Fibroblast of lung (primary cell): ENCODE measurements at regions not wholly inside any gene's neighbourhood (a gene's known extent, or its start where the extent isn't known, plus 50 kb on each side); places are given as distances from the start of the nearest gene placed in this dataset.

ENCODE experiments used
- DNase-seq, 2 donors: peaks; one replicate each; pipeline versions ENCODE4 v3.0.0 to v3.0.0-alpha.2; 2010; ENCODE audit warnings: low read depth in 2 of 2
- H2AFZ ChIP-seq: 2 replicates; pipeline ENCODE4 v1.5.1; 2012; ENCODE audit warnings: low read length, control low read depth, inconsistent platforms
- H3K27ac ChIP-seq: 2 replicates; pipeline ENCODE4 v1.5.1; 2011; ENCODE audit warnings: low read length, control low read depth; ENCODE audit not compliant: insufficient read depth
- H3K27me3 ChIP-seq: 2 replicates; pipeline ENCODE4 v1.5.1; 2011; ENCODE audit warnings: mild to moderate bottlenecking, low read length; ENCODE audit not compliant: control insufficient read depth, insufficient read depth
- H3K36me3 ChIP-seq: 2 replicates; pipeline ENCODE4 v1.5.1; 2011; ENCODE audit warnings: low read length; ENCODE audit not compliant: control insufficient read depth, insufficient read depth
- H3K4me1 ChIP-seq: 2 replicates; pipeline ENCODE4 v1.5.1; 2011; ENCODE audit warnings: low read length; ENCODE audit not compliant: control insufficient read depth, insufficient read depth; ENCODE audit errors: extremely low read depth
- H3K4me2 ChIP-seq: 2 replicates; pipeline ENCODE4 v1.5.1; 2011; ENCODE audit warnings: low read length, control low read depth; ENCODE audit not compliant: insufficient read depth; ENCODE audit errors: extremely low read depth
- H3K4me3 ChIP-seq, 4 experiments: fragments of 200-600 bp in 1 of 4; sonication (generic) in 1 of 4; replicated peaks in 1 of 4; 2 replicates each; pipeline ENCODE4 v1.5.1; 2011 to 2016; ENCODE audit warnings: low read length in 4 of 4, low read depth in 3 of 4, mild to moderate bottlenecking in 3 of 4, control low read depth in 2 of 4, inconsistent platforms in 1 of 4, mixed read lengths in 1 of 4; ENCODE audit not compliant: insufficient read depth in 1 of 4; ENCODE audit errors: control extremely low read depth in 1 of 4
- H3K79me2 ChIP-seq: 2 replicates; pipeline ENCODE4 v1.5.1; 2012; ENCODE audit warnings: mild to moderate bottlenecking, low read length, inconsistent platforms; ENCODE audit not compliant: control insufficient read depth, insufficient read depth
- H3K9ac ChIP-seq: 2 replicates; pipeline ENCODE4 v1.5.1; 2011; ENCODE audit warnings: mild to moderate bottlenecking, low read length, control low read depth; ENCODE audit not compliant: insufficient read depth
- H3K9me3 ChIP-seq: 2 replicates; pipeline ENCODE4 v1.5.1; 2012; ENCODE audit warnings: low read depth, low read length; ENCODE audit not compliant: control insufficient read depth, insufficient read depth
- H4K20me1 ChIP-seq: 2 replicates; pipeline ENCODE4 v1.5.1; 2011; ENCODE audit warnings: low read length; ENCODE audit not compliant: control insufficient read depth, insufficient read depth; ENCODE audit errors: extremely low read depth
- EZH2 ChIP-seq: IDR thresholded peaks from 2 replicates; pipeline ENCODE4 v1.5.1; 2012; ENCODE audit warnings: low read length, control low read depth, mild to moderate bottlenecking; ENCODE audit errors: missing control alignments
- TF ChIP-seq, protein P1 (sequence below), 2 donors: IDR thresholded peaks in 1 of 2; conservative IDR thresholded peaks in 1 of 2; 1 replicate in 1 of 2; 2 replicates in 1 of 2; pipeline ENCODE4 v1.5.1; 2011 to 2012; ENCODE audit warnings: low read length in 2 of 2, control low read depth in 1 of 2, inconsistent platforms in 1 of 2, low read depth in 1 of 2, mild to moderate bottlenecking in 1 of 2

DNA sequence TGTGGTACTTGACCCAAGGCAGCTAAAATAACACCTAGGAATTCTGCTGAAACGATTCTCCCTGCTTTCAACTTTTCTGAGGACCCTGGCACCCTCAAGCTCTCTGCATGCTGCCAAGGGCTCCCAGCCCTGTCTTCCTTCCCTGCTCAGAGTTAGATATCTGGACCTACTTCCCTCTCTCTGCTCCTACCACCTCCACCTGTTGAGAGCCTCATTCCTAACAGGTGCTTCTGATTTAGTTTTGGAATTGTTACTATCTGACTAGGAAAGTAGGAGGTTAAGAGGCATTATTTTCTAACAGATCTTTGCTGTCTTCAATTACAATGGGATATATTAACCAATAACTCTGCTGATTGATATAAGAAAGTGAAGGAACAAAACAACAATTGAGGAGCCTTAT, 253.8 kb downstream of the FZD1 start:
- H3K79me2 ChIP-seq = no peaks in the 10 kb centered on the region
- no peaks in the 10 kb centered on the region for H3K9me3 ChIP-seq
- H3K36me3 ChIP-seq = no peaks in the 10 kb centered on the region
- H3K27me3 ChIP-seq = no peaks in the 10 kb centered on the region
- no peak overlapping the region for H2AFZ ChIP-seq
- no peaks in the 10 kb centered on the region for H3K4me1 ChIP-seq
- TF ChIP-seq EZH2 = no peak
- TF ChIP-seq, protein P1, sequence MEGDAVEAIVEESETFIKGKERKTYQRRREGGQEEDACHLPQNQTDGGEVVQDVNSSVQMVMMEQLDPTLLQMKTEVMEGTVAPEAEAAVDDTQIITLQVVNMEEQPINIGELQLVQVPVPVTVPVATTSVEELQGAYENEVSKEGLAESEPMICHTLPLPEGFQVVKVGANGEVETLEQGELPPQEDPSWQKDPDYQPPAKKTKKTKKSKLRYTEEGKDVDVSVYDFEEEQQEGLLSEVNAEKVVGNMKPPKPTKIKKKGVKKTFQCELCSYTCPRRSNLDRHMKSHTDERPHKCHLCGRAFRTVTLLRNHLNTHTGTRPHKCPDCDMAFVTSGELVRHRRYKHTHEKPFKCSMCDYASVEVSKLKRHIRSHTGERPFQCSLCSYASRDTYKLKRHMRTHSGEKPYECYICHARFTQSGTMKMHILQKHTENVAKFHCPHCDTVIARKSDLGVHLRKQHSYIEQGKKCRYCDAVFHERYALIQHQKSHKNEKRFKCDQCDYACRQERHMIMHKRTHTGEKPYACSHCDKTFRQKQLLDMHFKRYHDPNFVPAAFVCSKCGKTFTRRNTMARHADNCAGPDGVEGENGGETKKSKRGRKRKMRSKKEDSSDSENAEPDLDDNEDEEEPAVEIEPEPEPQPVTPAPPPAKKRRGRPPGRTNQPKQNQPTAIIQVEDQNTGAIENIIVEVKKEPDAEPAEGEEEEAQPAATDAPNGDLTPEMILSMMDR (conservative IDR thresholded peaks at IDR 0.05 in 1 of 2, IDR thresholded peaks at IDR 0.05 in 1 of 2; ENCODE audit: low read depth in 1 of 2, low read length in 2 of 2) = no peak
- no peak overlapping the region for H3K4me2 ChIP-seq
- H4K20me1 ChIP-seq = no peaks in the 10 kb centered on the region
- H3K4me3 ChIP-seq = no peak overlapping the region
- no peak overlapping the region for H3K27ac ChIP-seq
- H3K9ac ChIP-seq = no peak overlapping the region
- DNase-seq = no peak

DNA sequence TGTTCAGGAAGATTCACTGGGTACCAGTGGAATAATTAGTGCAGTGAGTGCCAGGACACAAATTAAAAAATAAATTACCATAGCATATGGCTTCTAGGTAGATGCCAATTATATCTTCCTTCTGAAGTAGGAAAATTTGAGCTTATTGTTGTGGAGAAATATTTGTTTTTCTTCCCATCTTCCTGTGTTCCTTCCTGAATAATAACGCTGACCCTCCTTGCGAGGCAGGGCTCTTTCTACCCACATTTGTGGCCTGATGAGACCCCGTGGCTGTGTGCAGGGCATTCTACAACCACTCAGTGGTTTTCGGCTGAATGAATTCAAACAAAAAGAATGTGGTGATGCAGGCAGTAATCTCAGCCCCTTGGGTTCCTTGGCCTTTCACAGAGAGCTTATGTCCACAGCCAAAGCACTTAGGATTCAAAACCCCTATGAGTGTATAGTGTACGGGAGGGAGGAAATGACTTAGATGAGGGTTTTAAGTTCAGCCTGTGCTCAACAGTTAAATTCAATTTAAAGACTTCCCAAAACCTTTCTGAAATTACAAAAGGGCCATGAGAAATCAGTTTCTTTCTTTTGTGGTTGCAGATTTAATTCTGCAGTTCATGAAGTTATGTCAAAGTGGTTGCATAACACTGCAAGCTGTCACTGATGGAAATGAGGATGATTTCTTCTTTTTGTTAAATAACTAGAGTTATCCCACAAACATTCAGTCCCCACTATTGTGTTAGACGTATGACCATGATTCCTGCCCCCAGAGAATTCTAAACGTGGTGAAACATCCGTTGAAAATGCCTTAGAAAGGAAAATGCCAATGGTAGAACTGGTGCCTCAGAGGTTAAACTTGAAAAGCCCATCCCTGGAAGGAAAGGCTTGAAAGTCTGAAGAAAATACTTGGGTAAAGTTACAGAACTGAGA, 255.3 kb downstream of the FZD1 start:
- Histone ChIP-seq H4K20me1 (no peaks in the 10 kb centered on the region), H2AFZ (no peak overlapping the region), H3K79me2 (no peaks in the 10 kb centered on the region), H3K9ac (no peak overlapping the region), H3K27ac (no peak overlapping the region), H3K4me1 (no peaks in the 10 kb centered on the region), H3K27me3 (no peaks in the 10 kb centered on the region), H3K36me3 (no peaks in the 10 kb centered on the region), H3K4me3 (no peak overlapping the region), H3K9me3 (no peaks in the 10 kb centered on the region), H3K4me2 (no peak overlapping the region)
- DNase-seq = peak; percentile 13 to 91
- TF ChIP-seq, protein P1 (conservative IDR thresholded peaks at IDR 0.05 in 1 of 2, IDR thresholded peaks at IDR 0.05 in 1 of 2; ENCODE audit: low read depth in 1 of 2, low read length in 2 of 2) = no peak

DNA sequence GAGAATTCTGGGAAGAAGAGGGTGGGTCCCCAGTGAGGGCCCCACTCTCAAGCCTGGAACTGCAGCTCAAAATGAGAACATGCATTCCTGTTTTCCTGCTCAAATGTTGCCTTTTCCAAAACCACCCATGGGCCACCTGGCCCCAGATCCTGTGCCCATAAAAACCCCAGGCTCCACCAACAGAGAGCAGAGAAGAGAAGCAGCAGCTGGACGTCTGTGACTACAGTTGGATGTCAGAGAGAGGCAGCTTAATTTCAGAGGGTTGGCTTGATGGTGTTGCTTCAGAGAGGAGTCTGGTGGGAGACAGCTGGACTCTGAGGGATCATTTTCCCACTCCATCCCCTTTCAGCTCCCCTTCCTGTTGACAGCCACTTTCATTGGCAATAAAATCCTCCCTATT, 256.4 kb downstream of the FZD1 start:
- Histone ChIP-seq H3K4me3 (no peak overlapping the region), H3K27me3 (no peaks in the 10 kb centered on the region), H3K36me3 (no peaks in the 10 kb centered on the region), H3K79me2 (no peaks in the 10 kb centered on the region), H3K4me1 (no peaks in the 10 kb centered on the region), H3K9me3 (no peaks in the 10 kb centered on the region), H3K9ac (no peak overlapping the region), H4K20me1 (no peaks in the 10 kb centered on the region), H2AFZ (no peak overlapping the region), H3K27ac (no peak overlapping the region), H3K4me2 (no peak overlapping the region)
- TF ChIP-seq, protein P1 (conservative IDR thresholded peaks at IDR 0.05 in 1 of 2, IDR thresholded peaks at IDR 0.05 in 1 of 2; ENCODE audit: low read depth in 1 of 2, low read length in 2 of 2) = no peak
- TF ChIP-seq EZH2 = no peak
- DNase-seq = no peak
